Activated CD4-positive, alpha-beta T cell treated with anti-CD3 and anti-CD28 coated beads for 36 hours (primary cell): ENCODE measurements at regions not wholly inside any gene's neighbourhood (a gene's known extent, or its start where the extent isn't known, plus 50 kb on each side); places are given as distances from the start of the nearest gene placed in this dataset.

Source experiments
- ATAC-seq: fragments of 200-7000 bp; cut with Tn5 transposase; one replicate; pipeline ENCODE4 v1.10.0; 2021; ENCODE audit warnings: mild to moderate bottlenecking, moderate library complexity
- CTCF ChIA-PET: fragments of 350-600 bp; sonication (Branson Sonifier 250); formaldehyde crosslinking; loops from one replicate; lab custom pipeline; 2021; ENCODE audit warnings: antibody characterized with exemption; lab: Charles Lee
- POLR2A ChIA-PET: fragments of 350-600 bp; sonication (Branson Sonifier 250); formaldehyde crosslinking; loops from one replicate; lab custom pipeline; 2021; ENCODE audit warnings: antibody characterized with exemption, inconsistent platforms; lab: Charles Lee
- DNase-seq: peaks from one replicate; pipeline ENCODE4 v3.0.0-alpha.2; 2020
- H3K27ac Mint-ChIP-seq: one replicate; pipeline ENCODE4 v1.8.0; 2021; ENCODE audit warnings: mixed read lengths
- H3K27me3 Mint-ChIP-seq: one replicate; pipeline ENCODE4 v1.8.0; 2021; ENCODE audit warnings: mixed read lengths
- H3K36me3 Mint-ChIP-seq: one replicate; pipeline ENCODE4 v1.8.0; 2021; ENCODE audit warnings: low read depth, mixed read lengths
- H3K4me1 Mint-ChIP-seq: one replicate; pipeline ENCODE4 v1.8.0; 2021; ENCODE audit warnings: mixed read lengths
- H3K4me3 Mint-ChIP-seq: one replicate; pipeline ENCODE4 v1.8.0; 2021; ENCODE audit warnings: mild to moderate bottlenecking, moderate library complexity, mixed read lengths
- H3K9me3 Mint-ChIP-seq: one replicate; pipeline ENCODE4 v1.8.0; 2021; ENCODE audit warnings: low read depth, mixed read lengths
- intact Hi-C, 2 experiments: fragments of 100-400 bp; cut with DNase I in 1 of 2; cut with micrococcal nuclease in 1 of 2; formaldehyde crosslinking; loops; one replicate each; pipeline versions ENCODE4 v1.14.2 to v1.15.1; 2022 to 2024; cut with DNase I, micrococcal nuclease

DNA sequence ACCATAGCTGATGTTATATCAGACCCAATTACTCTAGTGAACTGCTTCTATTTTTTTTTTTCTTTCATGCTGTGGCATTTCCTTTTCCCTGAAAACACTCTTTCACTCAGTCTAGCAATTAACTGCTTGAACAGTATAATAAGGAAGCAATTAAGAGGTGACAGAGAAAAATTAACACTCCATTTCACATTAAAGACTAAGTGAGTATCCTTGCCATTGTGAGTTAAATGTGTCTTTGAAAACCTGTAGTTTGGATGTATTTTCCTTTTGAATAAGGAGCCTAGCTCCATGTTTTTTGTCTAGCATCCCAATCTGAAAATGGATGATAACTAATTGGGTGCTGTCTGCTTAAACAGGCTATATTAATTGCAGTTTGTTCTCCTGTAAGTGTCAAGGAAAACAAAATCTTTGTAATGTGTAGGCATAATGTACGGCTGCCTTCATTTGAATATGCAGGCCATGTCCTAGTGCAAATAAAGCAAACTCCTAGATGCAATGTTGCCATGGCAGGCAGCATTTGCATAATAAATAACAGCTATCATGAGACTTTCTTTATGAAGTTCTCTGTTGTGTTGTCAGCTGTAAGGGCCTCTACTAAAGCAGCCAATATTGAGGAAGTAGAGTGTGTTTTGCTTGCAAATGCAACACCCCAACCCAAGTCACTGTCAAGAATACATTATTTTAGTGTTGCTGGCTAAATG is 416.7 kb downstream of the ZIC3 start:
- intact Hi-C loops, result no loop called here
- no peak for ATAC-seq
- H3K4me3 Mint-ChIP-seq, result no peak overlapping the region
- ChIA-PET POLR2A (no interaction called here), CTCF (no interaction called here)
- no peaks in the 10 kb centered on the region for H3K27me3 Mint-ChIP-seq
- no peak for DNase-seq
- no peak overlapping the region for H3K27ac Mint-ChIP-seq
- H3K9me3 Mint-ChIP-seq, result no peaks in the 10 kb centered on the region
- no peaks in the 10 kb centered on the region for H3K36me3 Mint-ChIP-seq
- H3K4me1 Mint-ChIP-seq, result no peaks in the 10 kb centered on the region

DNA sequence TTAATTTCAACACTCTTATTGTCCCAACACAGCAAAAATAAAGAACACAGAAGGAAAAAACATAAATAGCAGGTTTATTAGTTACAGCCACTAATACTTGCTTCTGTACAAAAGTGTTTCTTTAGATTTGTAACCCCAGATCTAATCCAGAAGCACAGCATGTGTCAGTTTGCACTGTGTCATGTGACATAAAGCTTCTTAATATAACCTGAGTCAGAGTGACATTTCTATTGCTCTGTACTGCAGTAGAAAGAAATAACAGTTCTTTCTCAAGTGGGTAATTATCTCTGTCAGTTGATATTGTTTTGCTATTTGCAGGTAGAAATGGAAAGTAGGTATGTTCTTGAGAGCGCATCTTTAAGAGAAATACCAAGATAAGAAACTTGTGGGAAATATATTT is 422.5 kb downstream of the ZIC3 start:
- no peaks in the 10 kb centered on the region for H3K9me3 Mint-ChIP-seq
- H3K27me3 Mint-ChIP-seq, result no peaks in the 10 kb centered on the region
- H3K27ac Mint-ChIP-seq, result no peak overlapping the region
- ChIA-PET POLR2A (no interaction called here), CTCF (no interaction called here)
- no peaks in the 10 kb centered on the region for H3K4me1 Mint-ChIP-seq
- no peaks in the 10 kb centered on the region for H3K36me3 Mint-ChIP-seq
- no peak overlapping the region for H3K4me3 Mint-ChIP-seq
- no peak for DNase-seq
- ATAC-seq, result no peak
- intact Hi-C loops, result no loop called here

DNA sequence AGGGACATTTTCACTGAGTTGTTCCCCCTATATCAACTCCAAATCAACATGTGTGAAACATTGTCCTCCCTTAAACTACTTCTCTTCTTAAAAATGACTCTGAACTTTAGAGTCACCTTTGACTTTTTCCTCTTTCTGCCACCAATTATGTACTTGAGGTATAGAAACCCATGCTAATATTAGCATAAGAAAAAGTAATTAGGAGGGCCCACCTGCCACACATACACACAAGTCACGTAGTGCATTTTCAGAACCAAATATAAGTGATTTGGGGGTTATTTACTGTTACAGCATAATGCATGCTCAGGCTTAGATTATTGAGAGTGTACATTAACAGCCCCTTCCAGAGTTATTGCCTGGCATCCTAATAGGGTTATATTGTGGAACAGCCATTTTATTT is 432.7 kb downstream of the ZIC3 start:
- Mint-ChIP-seq H3K4me1 (no peaks in the 10 kb centered on the region), H3K9me3 (no peaks in the 10 kb centered on the region), H3K4me3 (no peak overlapping the region), H3K36me3 (no peaks in the 10 kb centered on the region), H3K27me3 (no peaks in the 10 kb centered on the region), H3K27ac (no peak overlapping the region)
- POLR2A ChIA-PET, result no interaction called here
- ATAC-seq (no peak), DNase-seq (no peak)
- CTCF ChIA-PET, result no interaction called here
- intact Hi-C loops, result no loop called here

DNA sequence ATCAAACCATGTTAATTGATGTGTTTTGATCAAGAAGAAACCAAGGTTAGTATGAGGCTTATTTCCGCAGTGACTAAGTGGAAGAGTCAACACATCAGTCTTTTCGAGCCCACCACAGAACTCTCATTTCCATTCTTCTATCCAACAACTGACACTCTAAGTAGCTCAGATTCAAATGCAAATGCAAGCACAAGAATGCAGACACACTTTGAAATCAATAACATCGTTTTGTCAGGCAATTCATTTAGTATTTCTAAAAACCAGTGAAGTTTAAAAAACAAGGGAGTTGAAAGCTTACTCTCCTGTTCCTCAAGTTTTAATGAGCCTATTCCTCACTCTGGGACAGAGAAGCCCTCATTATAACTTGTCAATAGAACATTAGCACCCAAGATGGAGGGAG is 433.1 kb downstream of the ZIC3 start:
- Mint-ChIP-seq H3K4me1 (no peaks in the 10 kb centered on the region), H3K36me3 (no peaks in the 10 kb centered on the region), H3K27ac (no peak overlapping the region), H3K4me3 (no peak overlapping the region), H3K27me3 (no peaks in the 10 kb centered on the region), H3K9me3 (no peaks in the 10 kb centered on the region)
- ChIA-PET CTCF (no interaction called here), POLR2A (no interaction called here)
- ATAC-seq, result no peak
- no peak for DNase-seq
- intact Hi-C loops, result no loop called here

DNA sequence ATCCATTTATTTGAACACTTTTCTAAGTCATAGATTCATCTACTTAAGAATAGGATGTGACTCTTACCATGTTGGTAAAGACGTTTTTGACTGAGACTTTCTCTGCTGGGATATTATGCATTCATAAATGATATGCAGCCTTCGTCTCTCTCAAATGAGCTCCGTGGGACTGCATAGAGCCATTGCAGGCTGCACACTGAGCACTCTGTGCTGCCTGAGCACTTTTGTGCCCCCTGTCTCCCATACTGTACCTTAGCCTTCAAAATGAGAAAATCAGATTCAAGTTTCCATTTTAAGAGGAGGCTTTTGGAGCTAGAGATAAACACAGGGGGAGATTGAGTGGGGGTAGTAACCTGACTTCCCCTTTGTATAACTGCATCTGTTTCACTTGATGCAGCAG is 433.6 kb downstream of the ZIC3 start:
- CTCF ChIA-PET, result no interaction called here

DNA sequence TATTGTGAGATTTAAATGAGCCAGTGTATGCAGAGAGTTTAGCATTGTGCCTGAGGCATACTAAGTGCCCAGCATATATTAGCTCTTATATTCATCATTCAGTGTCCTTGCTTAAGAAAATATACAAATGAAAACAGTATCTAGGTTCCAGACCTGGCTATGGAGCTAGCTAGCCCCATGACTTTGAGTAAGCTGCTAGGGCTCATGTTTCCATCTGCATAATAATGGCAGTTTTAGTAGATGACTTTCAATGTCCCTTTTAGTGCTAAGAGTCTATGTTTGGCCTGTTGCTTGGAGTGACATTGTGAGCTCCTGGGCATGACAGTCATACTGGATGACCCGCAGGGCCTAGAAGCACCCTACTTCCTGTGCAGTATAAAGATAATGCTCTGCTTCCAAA is 435.3 kb downstream of the ZIC3 start:
- CTCF ChIA-PET, result no interaction called here
- DNase-seq (no peak), ATAC-seq (no peak)
- intact Hi-C loops, result no loop called here
- Mint-ChIP-seq H3K4me1 (no peaks in the 10 kb centered on the region), H3K27me3 (no peaks in the 10 kb centered on the region), H3K4me3 (no peak overlapping the region), H3K9me3 (no peaks in the 10 kb centered on the region), H3K36me3 (no peaks in the 10 kb centered on the region), H3K27ac (no peak overlapping the region)
- POLR2A ChIA-PET, result no interaction called here

More for the DNA sequence above, 433.6 kb downstream of the ZIC3 start:
- no peak overlapping the region for H3K27ac Mint-ChIP-seq
- no peak overlapping the region for H3K4me3 Mint-ChIP-seq
- H3K9me3 Mint-ChIP-seq, result no peaks in the 10 kb centered on the region
- DNase-seq (no peak), ATAC-seq (no peak)
- H3K4me1 Mint-ChIP-seq, result no peaks in the 10 kb centered on the region
- no peaks in the 10 kb centered on the region for H3K36me3 Mint-ChIP-seq
- intact Hi-C loops, result no loop called here
- no peaks in the 10 kb centered on the region for H3K27me3 Mint-ChIP-seq
- POLR2A ChIA-PET, result no interaction called here

DNA sequence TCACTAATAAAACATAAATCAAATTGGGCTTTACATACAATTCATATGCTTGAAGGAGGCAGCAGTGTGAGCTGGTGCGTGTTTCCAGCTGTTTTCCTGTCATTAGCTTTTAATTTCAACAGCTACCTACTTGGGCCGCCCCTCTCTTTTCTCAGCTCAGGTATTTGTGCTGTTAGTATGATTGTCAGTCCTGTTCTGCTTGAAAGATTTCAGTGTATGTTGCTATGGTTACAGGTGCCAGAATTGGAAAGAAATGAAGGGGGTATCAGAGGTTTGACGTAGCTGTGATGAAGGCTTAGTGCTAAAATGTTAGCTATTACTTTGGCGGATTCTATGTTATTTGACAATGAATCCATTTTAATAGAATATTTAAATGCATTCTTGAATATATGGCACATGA is 440.3 kb downstream of the ZIC3 start:
- CTCF ChIA-PET, result no interaction called here
- H3K36me3 Mint-ChIP-seq, result no peaks in the 10 kb centered on the region
- H3K27me3 Mint-ChIP-seq, result no peaks in the 10 kb centered on the region
- POLR2A ChIA-PET, result no interaction called here
- DNase-seq (no peak), ATAC-seq (no peak)
- H3K9me3 Mint-ChIP-seq, result no peaks in the 10 kb centered on the region
- intact Hi-C loops, result no loop called here
- H3K4me1 Mint-ChIP-seq, result no peaks in the 10 kb centered on the region
- H3K27ac Mint-ChIP-seq, result no peak overlapping the region
- H3K4me3 Mint-ChIP-seq, result no peak overlapping the region

DNA sequence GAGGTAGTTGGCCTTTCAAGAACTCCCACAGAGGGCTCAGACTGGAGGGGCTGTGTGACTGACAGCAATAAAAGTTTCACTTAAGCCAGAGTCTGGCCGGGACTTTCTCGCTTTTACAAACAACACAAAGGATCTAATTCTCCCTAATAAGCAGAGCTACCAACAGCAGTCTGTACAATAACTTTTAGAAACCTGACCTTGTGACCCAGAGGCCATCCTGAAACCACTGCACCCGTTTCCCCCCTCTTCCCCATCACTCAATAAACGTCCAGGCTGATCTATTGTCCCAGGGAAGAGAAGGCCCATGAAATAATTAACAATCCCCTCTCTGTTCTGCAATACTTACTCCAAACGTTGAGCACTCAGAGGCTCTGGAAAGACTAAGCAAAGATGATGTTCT is 442.4 kb downstream of the ZIC3 start:
- Mint-ChIP-seq H3K27me3 (no peaks in the 10 kb centered on the region), H3K9me3 (no peaks in the 10 kb centered on the region), H3K4me1 (no peaks in the 10 kb centered on the region), H3K27ac (no peak overlapping the region), H3K4me3 (no peak overlapping the region), H3K36me3 (no peaks in the 10 kb centered on the region)
- intact Hi-C loops, result no loop called here
- no peak for DNase-seq
- ChIA-PET CTCF (interaction anchor here (1.0 kb wide), 1 partner anchor 10 kb away, joined by 3 read pairs; no protein-coding TSS in a partner anchor), POLR2A (no interaction called here)
- no peak for ATAC-seq

DNA sequence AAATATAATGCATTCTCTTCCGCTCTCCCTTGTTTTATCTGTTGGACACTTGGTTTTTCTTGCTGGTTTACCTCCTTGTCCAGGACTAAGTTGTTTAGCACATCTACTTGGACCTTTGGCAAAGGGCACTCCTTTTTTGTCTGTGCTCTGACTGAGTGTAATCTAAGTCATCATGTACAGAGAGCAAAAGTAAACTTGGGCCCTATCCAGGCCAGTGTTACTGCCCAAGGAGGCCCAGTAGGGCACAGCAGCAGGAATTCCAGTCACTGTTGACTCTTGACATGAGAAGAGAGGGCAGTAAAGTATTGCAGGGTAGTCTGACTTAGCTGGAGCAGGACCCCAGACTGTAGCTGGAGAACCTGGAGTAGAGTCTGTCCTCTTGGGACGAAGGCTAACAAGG is 445.5 kb downstream of the ZIC3 start:
- CTCF ChIA-PET, result interaction anchor here (0.6 kb wide), 1 partner anchor 286 kb away, joined by 3 read pairs; no protein-coding TSS in a partner anchor
- H3K4me3 Mint-ChIP-seq, result no peak overlapping the region
- no peaks in the 10 kb centered on the region for H3K4me1 Mint-ChIP-seq
- no peaks in the 10 kb centered on the region for H3K36me3 Mint-ChIP-seq
- DNase-seq, result no peak
- intact Hi-C loops, result no loop called here
- H3K9me3 Mint-ChIP-seq, result no peaks in the 10 kb centered on the region
- POLR2A ChIA-PET, result no interaction called here
- no peaks in the 10 kb centered on the region for H3K27me3 Mint-ChIP-seq
- no peak for ATAC-seq
- H3K27ac Mint-ChIP-seq, result no peak overlapping the region

DNA sequence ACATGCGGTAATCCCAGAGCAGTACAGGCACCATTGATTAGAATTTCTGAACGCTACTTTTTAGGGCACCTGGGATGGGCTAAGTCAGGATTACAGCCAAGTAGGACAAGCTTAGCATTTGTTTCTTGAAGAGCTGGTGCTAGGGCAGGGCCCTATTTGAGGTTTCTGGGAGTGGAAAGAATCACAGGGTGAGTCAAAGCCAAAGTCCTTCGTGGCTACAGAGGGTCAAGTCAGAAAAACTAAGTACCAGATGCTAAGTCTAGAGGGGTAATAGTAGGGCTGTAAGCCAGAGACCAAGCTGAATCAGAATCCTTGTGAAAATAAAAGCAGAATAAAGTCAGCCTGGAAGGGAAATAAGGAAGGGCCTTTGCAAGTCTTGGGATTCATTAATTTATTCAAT is 448.6 kb downstream of the ZIC3 start:
- H3K4me3 Mint-ChIP-seq, result no peak overlapping the region
- CTCF ChIA-PET, result no interaction called here
- DNase-seq, result no peak
- no peak overlapping the region for H3K27ac Mint-ChIP-seq
- POLR2A ChIA-PET, result no interaction called here
- H3K4me1 Mint-ChIP-seq, result no peaks in the 10 kb centered on the region
- ATAC-seq, result no peak
- intact Hi-C loops, result no loop called here
- H3K36me3 Mint-ChIP-seq, result no peaks in the 10 kb centered on the region
- H3K9me3 Mint-ChIP-seq, result no peaks in the 10 kb centered on the region
- no peaks in the 10 kb centered on the region for H3K27me3 Mint-ChIP-seq

DNA sequence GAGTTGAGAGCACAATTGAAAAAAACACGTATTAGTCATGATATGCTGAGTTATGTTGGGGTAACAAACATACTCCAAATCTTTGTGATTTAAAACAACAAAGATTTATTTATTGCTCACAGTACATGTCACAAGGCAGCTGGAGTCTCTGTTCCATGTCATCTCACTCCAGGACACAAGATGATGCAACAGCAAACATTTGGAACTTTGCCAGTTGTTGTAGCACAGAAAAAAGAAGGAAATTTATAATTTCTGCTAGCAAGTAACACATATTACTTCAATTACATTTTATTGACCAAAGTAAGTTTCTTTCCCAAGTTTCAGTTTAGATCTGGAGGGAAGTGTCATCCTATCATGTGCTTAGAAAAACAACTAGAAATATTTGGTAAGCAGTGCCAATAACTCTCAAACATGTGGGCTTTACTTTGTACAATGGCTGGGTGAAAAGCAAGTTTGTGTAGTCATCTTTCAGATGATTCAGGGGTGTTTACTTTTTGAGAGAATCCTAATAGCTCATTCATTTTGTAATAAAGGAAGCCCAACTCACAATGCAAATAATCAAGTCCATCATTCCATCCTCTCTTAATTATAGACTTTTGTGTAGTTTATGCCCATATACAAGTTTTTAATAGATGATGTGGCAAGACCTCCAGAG is 452.3 kb downstream of the ZIC3 start:
- H3K27me3 Mint-ChIP-seq, result peaks cover 4% of the 10 kb centered on the region
- H3K9me3 Mint-ChIP-seq, result no peaks in the 10 kb centered on the region
- H3K4me3 Mint-ChIP-seq, result no peak overlapping the region
- intact Hi-C loops, result no loop called here
- no peak overlapping the region for H3K27ac Mint-ChIP-seq
- no peaks in the 10 kb centered on the region for H3K36me3 Mint-ChIP-seq
- H3K4me1 Mint-ChIP-seq, result no peaks in the 10 kb centered on the region
- CTCF ChIA-PET, result interaction anchor here (0.9 kb wide), 1 partner anchor 10 kb away, joined by 3 read pairs; no protein-coding TSS in a partner anchor
- POLR2A ChIA-PET, result no interaction called here
- ATAC-seq, result no peak
- DNase-seq, result no peak

DNA sequence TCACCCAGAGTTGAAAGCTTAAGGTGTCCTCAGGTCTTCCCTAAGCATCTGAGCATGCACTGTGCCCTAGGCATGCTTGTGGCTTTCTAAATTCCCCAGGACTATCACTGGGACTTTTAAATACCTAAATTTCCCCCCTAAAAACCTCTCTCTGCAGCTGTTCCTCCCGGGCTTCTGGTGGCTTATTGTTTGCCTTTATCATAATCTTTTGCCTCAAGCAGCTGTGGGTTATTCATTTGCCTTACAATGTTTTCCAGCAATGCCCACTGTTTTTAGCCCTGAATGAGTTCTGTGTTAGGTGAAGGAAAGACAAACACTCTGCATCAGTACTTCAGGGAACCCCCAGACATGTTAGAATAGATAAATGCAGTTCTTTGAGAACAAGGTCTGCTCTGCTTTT is 455.0 kb downstream of the ZIC3 start:
- POLR2A ChIA-PET, result no interaction called here
- Mint-ChIP-seq H3K4me3 (no peak overlapping the region), H3K27ac (no peak overlapping the region)

More for the DNA sequence above, 455.0 kb downstream of the ZIC3 start:
- CTCF ChIA-PET, result no interaction called here
- ATAC-seq, result no peak
- Mint-ChIP-seq H3K9me3 (no peaks in the 10 kb centered on the region), H3K4me1 (no peaks in the 10 kb centered on the region), H3K27me3 (peaks cover 4% of the 10 kb centered on the region), H3K36me3 (no peaks in the 10 kb centered on the region)
- intact Hi-C loops, result no loop called here
- DNase-seq, result no peak
